CD4-positive, alpha-beta memory T cell (primary cell): ENCODE measurements at regions not wholly inside any gene's neighbourhood (a gene's known extent, or its start where the extent isn't known, plus 50 kb on each side); places are given as distances from the start of the nearest gene placed in this dataset.

Source experiments
- CTCF ChIA-PET: fragments of 350-600 bp; sonication (Branson Sonifier 250); formaldehyde crosslinking; loops from one replicate; lab custom pipeline; 2021; ENCODE audit warnings: inconsistent platforms; ENCODE audit not compliant: partially characterized antibody; lab: Charles Lee
- POLR2A ChIA-PET: fragments of 350-600 bp; sonication (Branson Sonifier 250); formaldehyde crosslinking; loops from one replicate; lab custom pipeline; 2021; ENCODE audit not compliant: partially characterized antibody; lab: Charles Lee
- DNase-seq, 5 donors: peaks; one replicate each; pipeline versions ENCODE4 v3.0.0 to v3.0.0-alpha.2; 2020 to 2022; ENCODE audit warnings: mixed read lengths in 1 of 5
- H3K27ac ChIP-seq: one replicate; pipeline ENCODE4 v1.7.0; 2013; ENCODE audit warnings: low read depth, low read length
- H3K27me3 ChIP-seq: 2 replicates; pipeline ENCODE4 v1.7.0; 2013; ENCODE audit warnings: mild to moderate bottlenecking, low read length, moderate library complexity; ENCODE audit not compliant: insufficient read depth
- H3K36me3 ChIP-seq: 2 replicates; pipeline ENCODE4 v1.7.0; 2013; ENCODE audit warnings: mild to moderate bottlenecking, low read length, moderate library complexity; ENCODE audit not compliant: insufficient read depth
- H3K4me1 ChIP-seq: 2 replicates; pipeline ENCODE4 v1.7.0; 2013; ENCODE audit warnings: mild to moderate bottlenecking, low read length, moderate library complexity; ENCODE audit not compliant: insufficient read depth
- H3K4me3 ChIP-seq, 2 donors: one replicate each; pipeline ENCODE4 v1.7.0; 2013; ENCODE audit warnings: low read length in 2 of 2, mild to moderate bottlenecking in 1 of 2
- H3K9me3 ChIP-seq, 2 donors: one replicate each; pipeline ENCODE4 v1.7.0; 2013; ENCODE audit warnings: low read length in 2 of 2, control low read depth in 1 of 2; ENCODE audit not compliant: control insufficient read depth in 1 of 2
- H3K27ac Mint-ChIP-seq, 7 donors: one replicate each; pipeline ENCODE4 v1.8.0; 2020 to 2021; ENCODE audit warnings: mixed read lengths in 7 of 7, mild to moderate bottlenecking in 6 of 7, inconsistent platforms in 3 of 7, moderate library complexity in 3 of 7
- H3K27me3 Mint-ChIP-seq, 2 donors: one replicate each; pipeline ENCODE4 v1.8.0; 2020 to 2021; ENCODE audit warnings: mixed read lengths in 2 of 2
- H3K36me3 Mint-ChIP-seq, 2 donors: one replicate each; pipeline ENCODE4 v1.8.0; 2020 to 2021; ENCODE audit warnings: mixed read lengths in 2 of 2, inconsistent platforms in 1 of 2, mild to moderate bottlenecking in 1 of 2
- H3K4me1 Mint-ChIP-seq, 4 donors: one replicate each; pipeline ENCODE4 v1.8.0; 2020 to 2021; ENCODE audit warnings: mixed read lengths in 4 of 4, mild to moderate bottlenecking in 1 of 4
- H3K4me3 Mint-ChIP-seq, 8 donors: one replicate each; pipeline ENCODE4 v1.8.0; 2020 to 2021; ENCODE audit warnings: mixed read lengths in 8 of 8, mild to moderate bottlenecking in 7 of 8, moderate library complexity in 6 of 8, inconsistent platforms in 3 of 8
- H3K9me3 Mint-ChIP-seq, 8 donors: one replicate each; pipeline ENCODE4 v1.8.0; 2020 to 2021; ENCODE audit warnings: mixed read lengths in 8 of 8, mild to moderate bottlenecking in 5 of 8, inconsistent platforms in 3 of 8, moderate library complexity in 1 of 8
- intact Hi-C: fragments of 100-400 bp; cut with micrococcal nuclease; formaldehyde crosslinking; loops from one replicate; pipeline ENCODE4 v1.15.1; 2023

GRCh38 chr4:175871774-175872405 is 59.8 kb upstream of the GPM6A start:
- Histone ChIP-seq H3K27me3 (no peaks in the 10 kb centered on the region), H3K9me3 (no peaks in the 10 kb centered on the region), H3K27ac (no peak overlapping the region), H3K36me3 (no peaks in the 10 kb centered on the region), H3K4me1 (no peaks in the 10 kb centered on the region), H3K4me3 (no peak overlapping the region)
- intact Hi-C loops: no loop called here
- H3K4me1 Mint-ChIP-seq: no peaks in the 10 kb centered on the region
- no peak for DNase-seq
- no peak overlapping the region for H3K4me3 Mint-ChIP-seq
- no peak overlapping the region for H3K27ac Mint-ChIP-seq
- H3K9me3 Mint-ChIP-seq: peaks cover 0 to 11% (median 2%) of the 10 kb centered on the region in 8 donors
- no peaks in the 10 kb centered on the region for H3K27me3 Mint-ChIP-seq
- ChIA-PET POLR2A (no interaction called here), CTCF (no interaction called here)
- H3K36me3 Mint-ChIP-seq: no peaks in the 10 kb centered on the region

- Histone ChIP-seq H3K36me3 (no peaks in the 10 kb centered on the region), H3K4me1 (no peaks in the 10 kb centered on the region), H3K9me3 (no peaks in the 10 kb centered on the region), H3K27me3 (no peaks in the 10 kb centered on the region), H3K4me3 (no peak overlapping the region), H3K27ac (no peak overlapping the region)
- Mint-ChIP-seq H3K4me1 (no peaks in the 10 kb centered on the region), H3K9me3 (peaks cover 0 to 11% (median 3%) of the 10 kb centered on the region in 8 donors), H3K27me3 (no peaks in the 10 kb centered on the region), H3K4me3 (no peak overlapping the region), H3K36me3 (no peaks in the 10 kb centered on the region), H3K27ac (peak overlapping the region in 1 of 7 donors; percentile 63)
- no peak for DNase-seq
- ChIA-PET POLR2A (no interaction called here), CTCF (no interaction called here)
- intact Hi-C loops: no loop called here
These were observed 61.6 kb upstream of the GPM6A start for GRCh38 chr4:175873707-175874106.

GRCh38 chr4:175874306-175874705 is 62.2 kb upstream of the GPM6A start:
- no peaks in the 10 kb centered on the region for H3K4me1 Mint-ChIP-seq
- CTCF ChIA-PET: no interaction called here
- no peaks in the 10 kb centered on the region for H3K27me3 Mint-ChIP-seq
- H3K9me3 ChIP-seq: no peaks in the 10 kb centered on the region
- no peaks in the 10 kb centered on the region for H3K27me3 ChIP-seq
- no peak overlapping the region for H3K27ac Mint-ChIP-seq
- no peaks in the 10 kb centered on the region for H3K36me3 Mint-ChIP-seq
- H3K4me1 ChIP-seq: no peaks in the 10 kb centered on the region
- no peak overlapping the region for H3K27ac ChIP-seq
- POLR2A ChIA-PET: no interaction called here
- DNase-seq: no peak
- no peak overlapping the region for H3K4me3 ChIP-seq
- H3K9me3 Mint-ChIP-seq: peaks cover 3 to 16% (median 6%) of the 10 kb centered on the region in 8 donors
- no peak overlapping the region for H3K4me3 Mint-ChIP-seq
- intact Hi-C loops: no loop called here
- H3K36me3 ChIP-seq: no peaks in the 10 kb centered on the region

DNA sequence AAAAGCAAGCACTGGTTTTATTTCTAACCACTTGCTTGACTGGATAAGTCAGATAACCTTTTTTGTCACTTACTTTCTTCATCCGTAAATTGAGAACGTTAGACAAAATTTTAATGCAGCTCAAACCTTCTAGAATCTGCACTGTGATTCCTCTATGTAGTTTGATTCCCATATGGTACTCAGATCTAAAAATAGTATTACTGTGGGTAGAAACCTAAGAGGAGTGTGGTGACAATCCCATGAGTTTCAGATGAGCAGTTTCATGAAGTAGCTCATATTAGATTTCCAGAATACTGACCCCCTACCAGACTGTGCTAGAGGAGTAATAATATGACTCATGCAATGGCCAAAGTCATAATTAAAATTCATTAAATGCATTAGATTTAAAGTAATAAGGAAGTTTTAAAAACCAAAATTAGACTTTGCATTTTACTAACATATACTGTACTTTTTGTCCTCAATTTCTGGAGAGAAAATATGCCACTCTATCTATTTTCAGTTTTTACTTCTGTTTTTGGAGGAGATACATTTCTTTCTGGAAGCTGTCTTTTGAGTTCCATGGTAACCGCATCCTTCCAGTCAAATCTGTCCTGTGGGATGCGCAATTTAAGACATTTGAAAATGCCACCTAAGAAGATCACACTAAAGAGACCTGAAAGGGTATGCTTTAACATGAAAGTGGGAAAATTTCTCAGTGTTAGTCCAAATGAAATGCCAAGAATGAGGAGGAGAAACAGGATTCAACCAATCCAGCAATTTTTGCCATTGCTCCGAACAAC is 64.1 kb upstream of the GPM6A start:
- H3K36me3 ChIP-seq: no peaks in the 10 kb centered on the region
- H3K27ac ChIP-seq: no peak overlapping the region
- POLR2A ChIA-PET: no interaction called here
- no peaks in the 10 kb centered on the region for H3K36me3 Mint-ChIP-seq
- CTCF ChIA-PET: no interaction called here
- DNase-seq: no peak
- no peaks in the 10 kb centered on the region for H3K4me1 ChIP-seq
- H3K9me3 Mint-ChIP-seq: peaks cover 3 to 17% (median 6%) of the 10 kb centered on the region in 8 donors
- intact Hi-C loops: no loop called here
- no peaks in the 10 kb centered on the region for H3K27me3 Mint-ChIP-seq
- H3K4me3 ChIP-seq: no peak overlapping the region
- H3K27ac Mint-ChIP-seq: no peak overlapping the region
- H3K9me3 ChIP-seq: no peaks in the 10 kb centered on the region
- H3K27me3 ChIP-seq: no peaks in the 10 kb centered on the region
- H3K4me3 Mint-ChIP-seq: no peak overlapping the region
- no peaks in the 10 kb centered on the region for H3K4me1 Mint-ChIP-seq

DNA sequence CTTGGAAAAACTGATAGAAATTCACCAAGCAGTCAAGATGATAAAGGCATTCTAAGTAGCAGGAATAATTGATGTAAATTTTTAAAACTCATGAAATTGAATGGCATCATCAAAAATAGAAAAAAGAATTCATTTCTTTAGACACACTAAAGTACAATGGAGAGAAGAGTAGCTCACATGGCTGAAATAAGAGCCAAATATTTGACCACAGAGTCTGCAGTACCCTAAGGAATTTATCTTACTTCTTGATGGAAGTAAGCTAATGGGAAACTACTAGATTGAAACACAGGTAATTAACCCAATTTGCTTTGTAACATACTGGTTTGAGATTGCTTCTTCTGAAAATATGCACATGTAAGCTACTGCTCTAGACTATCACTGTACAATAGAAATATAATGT is 70.8 kb upstream of the GPM6A start:
- Histone ChIP-seq H3K4me3 (no peak overlapping the region), H3K27me3 (no peaks in the 10 kb centered on the region), H3K27ac (no peak overlapping the region), H3K36me3 (no peaks in the 10 kb centered on the region), H3K9me3 (no peaks in the 10 kb centered on the region), H3K4me1 (no peaks in the 10 kb centered on the region)
- peaks cover 3 to 14% (median 8%) of the 10 kb centered on the region in 8 donors for H3K9me3 Mint-ChIP-seq
- DNase-seq: no peak
- no peak overlapping the region for H3K27ac Mint-ChIP-seq
- no peaks in the 10 kb centered on the region for H3K36me3 Mint-ChIP-seq
- H3K27me3 Mint-ChIP-seq: no peaks in the 10 kb centered on the region
- no peaks in the 10 kb centered on the region for H3K4me1 Mint-ChIP-seq
- ChIA-PET CTCF (no interaction called here), POLR2A (no interaction called here)
- intact Hi-C loops: no loop called here
- no peak overlapping the region for H3K4me3 Mint-ChIP-seq

- intact Hi-C loops: no loop called here
These were observed 72.0 kb upstream of the GPM6A start for GRCh38 chr4:175884048-175884447.

GRCh38 chr4:175891231-175891630 is 79.2 kb upstream of the GPM6A start:
- Histone ChIP-seq H3K9me3 (no peaks in the 10 kb centered on the region), H3K36me3 (no peaks in the 10 kb centered on the region), H3K27me3 (no peaks in the 10 kb centered on the region), H3K27ac (no peak overlapping the region), H3K4me1 (no peaks in the 10 kb centered on the region), H3K4me3 (no peak overlapping the region)
- intact Hi-C loops: no loop called here
- no peaks in the 10 kb centered on the region for H3K36me3 Mint-ChIP-seq
- H3K27me3 Mint-ChIP-seq: no peaks in the 10 kb centered on the region
- no peak overlapping the region for H3K27ac Mint-ChIP-seq
- no peaks in the 10 kb centered on the region for H3K4me1 Mint-ChIP-seq
- no peaks in the 10 kb centered on the region for H3K9me3 Mint-ChIP-seq
- H3K4me3 Mint-ChIP-seq: no peak overlapping the region
- DNase-seq: no peak
- ChIA-PET POLR2A (no interaction called here), CTCF (interaction anchor here (1.5 kb wide), 1 partner anchor 10 kb away, joined by 4 read pairs; no protein-coding TSS in a partner anchor)

More at GRCh38 chr4:175884048-175884447, 72.0 kb upstream of the GPM6A start:
- CTCF ChIA-PET: no interaction called here
- H3K4me3 ChIP-seq: no peak overlapping the region
- Mint-ChIP-seq H3K4me1 (no peaks in the 10 kb centered on the region), H3K27me3 (no peaks in the 10 kb centered on the region), H3K9me3 (peaks cover 2 to 9% (median 4%) of the 10 kb centered on the region in 8 donors), H3K27ac (no peak overlapping the region), H3K36me3 (no peaks in the 10 kb centered on the region), H3K4me3 (no peak overlapping the region)
- no peak for DNase-seq
- H3K9me3 ChIP-seq: no peaks in the 10 kb centered on the region
- H3K27me3 ChIP-seq: no peaks in the 10 kb centered on the region
- no peaks in the 10 kb centered on the region for H3K4me1 ChIP-seq
- no peak overlapping the region for H3K27ac ChIP-seq
- no peaks in the 10 kb centered on the region for H3K36me3 ChIP-seq
- POLR2A ChIA-PET: no interaction called here
